ENCODE measurements at regions not wholly inside any gene's neighbourhood (a gene's known extent, or its start where the extent isn't known, plus 50 kb on each side); places are given as distances from the start of the nearest gene placed in this dataset.

GRCh38 chr18:77948567-77948966, 698.9 kb downstream of the GALR1 start:
- no peak for DNase-seq

DNA sequence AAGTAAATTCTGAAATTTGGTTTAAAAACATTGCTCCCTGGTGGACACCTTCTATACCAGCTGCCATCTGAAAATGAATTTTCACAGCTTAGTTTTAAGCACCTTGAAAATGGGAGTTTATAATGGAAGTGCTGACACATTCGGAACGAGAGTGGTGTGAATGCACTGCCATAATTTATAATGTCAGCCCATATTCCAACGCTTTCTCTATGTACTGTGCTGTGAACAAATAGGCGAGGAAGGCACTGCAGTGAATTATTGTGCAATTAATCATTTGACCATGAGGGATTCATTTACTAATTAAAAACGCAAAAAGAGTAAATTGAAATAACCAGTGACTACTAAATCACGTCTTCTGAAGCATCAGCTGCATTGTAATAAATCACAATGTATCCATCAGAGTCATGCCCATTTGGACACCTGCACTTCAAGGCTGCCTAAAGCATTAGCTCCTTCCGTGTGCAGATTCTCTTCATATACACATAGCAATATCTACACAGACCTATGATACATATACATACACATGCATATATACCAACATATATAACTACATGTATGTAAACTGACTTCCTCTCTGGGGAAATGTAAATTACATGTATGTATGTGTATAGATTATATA, 699.8 kb downstream of the GALR1 start:
- no peak for DNase-seq

DNA sequence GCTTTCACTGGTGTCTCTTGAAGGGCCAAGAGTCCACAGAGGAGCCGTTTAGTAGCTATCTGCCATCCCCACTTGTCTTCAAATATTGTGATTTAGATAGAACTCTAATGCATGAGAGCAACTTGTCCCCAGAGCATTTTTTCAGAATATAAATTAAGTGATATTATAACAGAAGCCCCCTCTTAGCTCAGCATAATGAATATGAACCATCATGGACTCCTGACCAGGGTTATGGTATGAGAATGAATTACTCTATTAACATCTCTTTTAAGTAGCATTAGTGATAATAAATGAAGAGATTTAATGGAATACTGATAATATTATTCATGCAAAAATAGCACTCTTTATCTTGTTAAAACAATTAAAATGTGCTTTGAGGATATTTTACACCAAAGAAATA, 709.6 kb downstream of the GALR1 start:
- DNase-seq: no peak

GRCh38 chr18:77960791-77961410, 711.3 kb downstream of the GALR1 start:
- no peak for DNase-seq

GRCh38 chr18:77967071-77967470, 717.4 kb downstream of the GALR1 start:
- DNase-seq: no peak

DNA sequence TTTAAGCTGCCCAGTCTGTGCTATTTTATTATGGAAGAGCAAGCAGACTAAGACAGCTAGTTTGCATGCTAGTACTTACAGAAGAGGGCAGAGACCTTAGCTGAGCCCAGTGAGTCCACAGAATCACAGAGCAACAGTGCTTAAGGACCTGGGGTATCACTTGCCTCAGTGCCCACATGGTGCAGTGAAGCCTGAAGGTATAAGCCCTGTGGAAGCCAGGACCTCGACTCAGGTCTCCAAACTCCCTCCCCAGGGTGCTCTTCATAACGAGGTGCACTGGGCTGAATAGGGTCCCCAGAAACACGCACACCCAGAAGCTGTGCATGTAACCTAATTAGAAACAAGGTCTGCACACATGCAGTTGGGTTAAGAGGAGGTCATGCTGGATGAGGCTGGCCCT, 718.1 kb downstream of the GALR1 start:
- no peak for DNase-seq

DNA sequence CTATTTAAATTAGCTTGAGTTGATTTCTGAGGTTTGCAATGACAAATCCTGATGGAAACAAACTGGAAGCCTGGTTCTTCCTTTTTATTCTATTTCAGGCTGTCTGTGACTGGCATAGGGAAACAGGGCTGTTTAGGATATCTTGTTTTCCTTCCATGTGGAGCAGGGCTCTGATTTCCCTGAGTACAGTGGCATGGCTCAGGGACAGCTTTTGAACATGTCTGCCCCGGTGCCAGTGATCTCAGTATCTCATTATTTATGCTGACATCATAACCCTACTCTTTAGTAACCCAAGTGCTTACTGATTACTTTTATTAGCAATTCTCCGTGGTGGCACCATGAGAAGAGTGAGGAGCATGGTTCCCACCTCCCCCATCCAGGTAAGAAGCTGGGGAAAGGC, 720.3 kb downstream of the GALR1 start:
- DNase-seq: no peak

- DNase-seq: no peak
Observed at GRCh38 chr18:77970814-77971213, 721.2 kb downstream of the GALR1 start.

GRCh38 chr18:77973745-77974144, 724.1 kb downstream of the GALR1 start:
- no peak for DNase-seq

DNA sequence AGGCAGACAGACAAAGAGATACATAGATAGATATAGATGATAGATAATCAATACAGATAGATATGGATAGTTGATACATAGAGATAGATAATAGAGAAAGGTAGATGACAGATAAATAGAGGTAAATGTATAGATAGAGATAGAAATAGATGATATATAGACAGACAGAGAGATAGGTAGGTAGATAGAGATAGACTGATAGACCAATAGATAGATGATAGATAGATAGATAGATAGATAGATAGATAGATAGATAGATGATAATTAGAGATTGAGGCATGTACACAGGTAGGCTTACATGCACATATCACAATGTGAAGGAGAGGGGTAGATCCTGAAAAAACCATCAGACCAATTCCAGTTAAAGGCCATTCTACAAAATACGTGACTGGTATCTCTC, 724.7 kb downstream of the GALR1 start:
- DNase-seq: no peak

GRCh38 chr18:77977331-77977730, 727.7 kb downstream of the GALR1 start:
- no peak for DNase-seq

- DNase-seq: no peak
Observed at GRCh38 chr18:77980275-77980674, 730.6 kb downstream of the GALR1 start.

DNA sequence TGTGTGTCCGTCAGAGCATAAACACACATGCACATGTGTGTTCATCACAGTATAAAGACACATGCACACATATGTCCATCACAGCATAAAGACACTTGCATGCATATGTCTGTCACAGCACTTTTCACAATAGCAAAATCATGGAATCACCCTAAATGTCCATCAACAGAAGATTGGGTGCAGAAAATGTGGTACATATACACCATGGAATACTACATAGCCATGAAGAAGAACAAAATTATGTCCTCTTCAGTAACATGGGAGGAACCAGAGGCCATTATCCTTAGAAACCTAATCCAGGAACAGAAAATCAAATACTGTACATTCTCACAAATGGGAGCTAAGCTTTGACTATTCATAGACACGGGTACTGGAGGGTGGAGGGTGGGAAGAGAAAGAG, 732.2 kb downstream of the GALR1 start:
- DNase-seq: no peak

DNA sequence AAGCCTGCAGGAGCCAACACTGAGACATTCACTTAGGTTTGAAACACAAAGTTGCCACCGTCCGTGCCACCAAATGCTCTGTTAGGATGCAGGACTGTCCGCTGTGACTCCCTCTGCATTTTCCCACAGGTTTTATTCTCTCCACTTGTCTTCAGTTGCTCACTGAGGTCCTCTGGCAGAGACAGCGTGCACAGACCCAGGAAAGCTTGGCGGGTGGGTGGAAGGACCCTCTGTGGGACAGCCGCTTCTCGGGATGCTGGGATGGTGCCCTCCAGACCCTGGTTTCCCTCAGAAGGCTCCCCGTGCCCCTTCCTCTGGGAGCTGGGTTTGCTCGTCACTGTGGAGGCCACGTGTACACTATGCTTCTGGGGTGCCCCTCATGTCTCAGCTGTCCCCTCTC, 733.6 kb downstream of the GALR1 start:
- DNase-seq: no peak

- DNase-seq: no peak
Observed at GRCh38 chr18:77984178-77984577, 734.5 kb downstream of the GALR1 start.

DNA sequence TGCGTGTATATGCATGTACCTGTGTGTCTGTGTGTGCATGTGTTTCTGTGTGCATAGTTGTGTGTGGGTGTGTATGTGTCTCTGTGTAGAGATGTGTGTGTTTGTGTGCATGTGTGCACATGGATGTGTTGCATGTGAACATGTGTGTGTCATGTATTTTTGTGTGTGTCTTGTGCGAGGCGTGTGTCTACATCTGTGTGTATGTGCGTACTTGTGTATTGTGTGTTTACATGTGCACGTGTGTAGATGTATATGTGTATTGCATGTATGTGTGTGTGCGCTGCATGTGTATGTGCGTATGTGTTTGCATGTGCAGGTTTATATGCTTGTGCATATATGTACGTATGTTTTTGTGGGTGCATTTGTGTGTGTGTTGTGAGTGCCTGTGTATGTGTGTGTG, 735.2 kb downstream of the GALR1 start:
- DNase-seq: no peak

DNA sequence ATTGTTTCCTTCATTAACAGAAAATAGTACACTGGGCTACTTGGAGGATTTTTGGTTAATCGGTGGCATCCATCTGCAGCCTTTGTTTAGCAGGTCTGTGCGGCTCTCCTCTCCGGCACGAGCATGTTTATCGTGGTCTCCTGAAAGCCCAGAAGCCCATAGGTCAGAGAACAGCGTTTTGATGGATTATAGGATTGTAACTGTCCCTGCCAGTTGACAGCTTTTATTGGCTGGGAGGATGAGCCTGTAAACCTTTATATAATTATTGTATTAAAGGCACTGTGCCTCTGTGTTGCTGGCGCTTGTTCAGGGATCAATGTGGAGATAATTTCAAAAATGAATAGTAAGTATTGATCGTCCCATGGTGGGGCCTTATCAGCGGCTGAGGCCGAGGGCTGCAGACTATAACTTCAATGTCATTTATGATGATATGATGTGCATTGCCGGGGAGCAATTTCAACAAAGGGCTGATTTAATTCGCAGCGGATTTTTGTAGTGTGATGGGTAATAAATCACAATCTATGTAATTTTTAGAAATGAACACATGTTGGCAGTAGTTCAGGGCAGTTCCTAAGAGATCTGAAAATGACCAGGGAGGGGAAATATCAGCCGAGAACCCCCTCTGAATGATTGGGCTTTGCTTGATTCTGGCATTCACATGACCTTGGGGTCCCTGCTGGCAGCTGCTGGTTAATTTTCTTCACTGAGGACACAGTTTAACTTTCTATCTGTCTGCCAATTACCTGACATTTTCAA, 736.1 kb downstream of the GALR1 start:
- DNase-seq: no peak

DNA sequence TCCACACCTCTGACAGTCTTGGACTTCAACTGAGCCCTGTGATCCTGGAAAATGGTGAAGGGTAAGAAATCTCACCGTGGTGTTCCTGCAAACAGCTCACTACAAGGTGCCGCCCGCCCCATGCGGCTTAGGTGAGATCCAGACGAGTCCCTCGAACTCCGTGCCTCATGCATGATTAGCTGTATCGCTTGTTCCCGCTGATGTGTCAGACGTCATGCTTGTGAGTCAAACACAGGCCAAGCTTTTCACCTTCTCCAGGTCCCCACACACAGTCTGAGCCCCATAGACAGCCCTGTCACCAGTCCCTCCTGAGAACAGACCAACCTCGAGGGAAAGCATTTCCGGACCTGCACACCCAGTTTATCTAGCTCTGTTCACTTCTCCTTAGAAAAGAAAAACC, 740.5 kb downstream of the GALR1 start:
- no peak for DNase-seq

DNA sequence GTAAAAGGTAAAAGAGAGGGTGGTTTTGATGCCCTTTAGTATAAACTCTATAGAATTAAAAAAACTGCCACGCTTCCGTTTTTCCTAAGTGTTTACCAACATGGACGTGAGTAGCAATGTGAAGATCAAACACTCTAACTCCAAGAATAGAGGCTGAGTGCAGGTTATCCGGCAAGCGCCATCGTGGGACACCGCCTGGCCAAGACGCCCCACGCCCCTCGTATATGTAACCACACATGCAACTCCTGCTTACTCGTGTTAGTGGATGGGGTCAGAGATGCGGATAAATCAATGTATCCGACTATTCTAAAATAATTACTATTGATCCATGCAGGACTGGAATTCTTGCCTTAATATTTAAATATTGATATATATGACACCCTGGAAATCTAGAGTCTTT, 741.3 kb downstream of the GALR1 start:
- DNase-seq: no peak

GRCh38 chr18:77992057-77992456, 742.4 kb downstream of the GALR1 start:
- no peak for DNase-seq

GRCh38 chr18:77993188-77993981, 743.7 kb downstream of the GALR1 start:
- DNase-seq: no peak

- no peak for DNase-seq
Observed at GRCh38 chr18:77995593-77995992, 745.9 kb downstream of the GALR1 start.

DNA sequence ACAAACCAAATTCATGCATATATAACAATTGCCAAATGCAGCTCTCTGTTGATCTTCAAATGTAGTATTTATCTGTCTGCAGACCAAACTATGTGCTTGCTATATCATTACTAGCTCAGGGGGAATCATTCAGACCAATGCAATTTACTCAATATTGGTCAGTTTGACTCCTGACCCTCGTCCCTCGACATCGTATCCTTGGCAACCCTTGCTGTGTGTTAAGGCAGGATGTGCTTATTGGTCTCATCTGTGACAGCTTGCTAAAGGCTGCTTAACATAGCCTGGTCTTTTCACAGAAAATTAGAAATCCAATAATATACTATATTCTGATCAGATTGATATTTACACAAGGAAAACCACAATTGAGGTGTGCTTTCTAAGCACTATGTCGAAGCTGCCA, 747.1 kb downstream of the GALR1 start:
- DNase-seq: no peak

DNA sequence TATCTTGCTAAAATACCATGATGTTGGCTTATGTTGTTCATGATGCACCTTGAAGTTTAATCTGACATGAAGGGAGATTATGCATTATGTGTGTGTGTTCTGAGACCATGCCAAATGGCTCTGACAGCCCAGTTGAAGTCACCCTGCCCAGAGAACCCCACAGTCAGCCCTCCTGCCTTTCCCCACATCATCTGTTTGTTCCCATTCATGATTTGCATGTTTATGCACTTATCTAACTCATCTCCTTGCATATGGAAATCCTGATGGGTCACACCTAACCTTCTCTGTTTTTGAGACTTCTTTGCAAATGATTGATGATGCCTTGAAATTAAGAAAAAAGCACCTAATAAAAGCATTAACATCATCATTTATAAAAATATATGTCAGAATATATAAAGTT, 752.2 kb downstream of the GALR1 start:
- no peak for DNase-seq

All from activated CD4-positive, alpha-beta T cell treated with anti-CD3 and anti-CD28 coated beads for 48 hours (primary cell).